Osteoblast (primary cell): ENCODE measurements at regions not wholly inside any gene's neighbourhood (a gene's known extent, or its start where the extent isn't known, plus 50 kb on each side); places are given as distances from the start of the nearest gene placed in this dataset.
"Not testable (repeated sequence)": the region's sequence is repeated elsewhere in the genome, so short reads cannot be mapped to it uniquely, and the experiment has no call there.

ENCODE experiments used
- DNase-seq: peaks from one replicate; pipeline ENCODE4 v3.0.0; 2011; ENCODE audit warnings: low spot score, mixed read lengths; ENCODE audit not compliant: insufficient read length; ENCODE audit errors: missing footprints
- H2AFZ ChIP-seq: 2 replicates; pipeline ENCODE4 v1.6.0; 2011; ENCODE audit warnings: mild to moderate bottlenecking, low read length
- H3K27ac ChIP-seq: 2 replicates; pipeline ENCODE4 v1.5.1; 2011; ENCODE audit warnings: mild to moderate bottlenecking, low read depth, low read length, moderate library complexity
- H3K27me3 ChIP-seq: 2 replicates; pipeline ENCODE4 v1.6.0; 2012; ENCODE audit warnings: mild to moderate bottlenecking, control low read depth, inconsistent platforms, low read length, moderate library complexity; ENCODE audit not compliant: insufficient read depth
- H3K36me3 ChIP-seq: 2 replicates; pipeline ENCODE4 v1.5.1; 2011; ENCODE audit warnings: mild to moderate bottlenecking, low read length, control low read depth, moderate library complexity; ENCODE audit not compliant: insufficient read depth
- H3K4me1 ChIP-seq: 2 replicates; pipeline ENCODE4 v1.5.1; 2011; ENCODE audit warnings: mild to moderate bottlenecking, low read length, control low read depth, moderate library complexity; ENCODE audit not compliant: insufficient read depth
- H3K4me2 ChIP-seq: 2 replicates; pipeline ENCODE4 v1.6.0; 2011; ENCODE audit warnings: mild to moderate bottlenecking, low read length; ENCODE audit not compliant: insufficient read depth
- H3K4me3 ChIP-seq: fragments of 200-600 bp; sonication (generic); 3 replicates; pipeline ENCODE4 v1.5.1; 2012; ENCODE audit warnings: mild to moderate bottlenecking, low read length, inconsistent platforms; ENCODE audit not compliant: insufficient read depth
- H3K79me2 ChIP-seq: 2 replicates; pipeline ENCODE4 v1.6.0; 2012; ENCODE audit warnings: mild to moderate bottlenecking, low read length, control low read depth, inconsistent platforms; ENCODE audit not compliant: insufficient read depth
- H3K9me3 ChIP-seq: 2 replicates; pipeline ENCODE4 v1.5.1; 2011; ENCODE audit warnings: low read depth, low read length, control low read depth
- H4K20me1 ChIP-seq: 2 replicates; pipeline ENCODE4 v1.6.0; 2012; ENCODE audit warnings: mild to moderate bottlenecking, low read length, control low read depth; ENCODE audit not compliant: insufficient read depth
- TF ChIP-seq, protein P1 (sequence below): IDR thresholded peaks from 2 replicates; pipeline ENCODE4 v1.5.1; 2011; ENCODE audit warnings: mild to moderate bottlenecking, low read depth, low read length, moderate library complexity; ENCODE audit errors: extremely low read depth

DNA sequence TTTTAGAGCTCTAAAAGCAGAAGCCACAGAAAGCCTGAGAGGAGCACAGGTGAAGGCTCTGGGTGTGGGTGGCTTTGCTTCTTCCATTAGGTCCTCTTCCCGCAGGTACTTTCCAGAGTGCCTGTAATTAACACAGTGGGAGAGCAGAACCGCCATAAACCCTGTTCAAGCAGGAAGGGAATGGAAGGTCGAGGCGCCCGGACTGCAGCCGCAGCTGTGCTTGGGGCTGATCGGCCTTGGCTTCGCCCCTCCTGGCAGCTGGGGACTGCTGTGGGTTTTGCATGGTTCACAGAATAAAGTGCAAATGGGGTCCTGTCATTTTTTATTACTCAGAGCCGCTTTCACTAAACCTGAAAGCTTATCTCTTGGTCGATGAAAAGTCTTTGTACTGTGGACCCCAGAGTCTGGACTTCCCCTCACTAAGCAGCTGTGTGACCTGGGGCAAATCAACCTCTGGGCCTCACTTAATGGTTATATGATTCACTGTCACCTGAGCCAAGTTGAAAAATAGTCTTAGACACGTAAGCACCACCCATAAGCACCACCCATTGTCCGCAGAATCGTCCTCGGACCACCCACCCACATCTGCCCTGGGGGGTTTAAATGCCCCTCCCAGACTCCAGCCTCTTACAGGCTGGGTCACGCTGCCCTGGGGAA is 100.9 kb downstream of the XRCC2 start:
- H3K27ac ChIP-seq, result no peak overlapping the region
- H2AFZ ChIP-seq, result no peak overlapping the region
- H3K27me3 ChIP-seq, result peaks cover 2% of the 10 kb centered on the region
- no peaks in the 10 kb centered on the region for H3K9me3 ChIP-seq
- H4K20me1 ChIP-seq, result no peaks in the 10 kb centered on the region
- TF ChIP-seq, protein P1, sequence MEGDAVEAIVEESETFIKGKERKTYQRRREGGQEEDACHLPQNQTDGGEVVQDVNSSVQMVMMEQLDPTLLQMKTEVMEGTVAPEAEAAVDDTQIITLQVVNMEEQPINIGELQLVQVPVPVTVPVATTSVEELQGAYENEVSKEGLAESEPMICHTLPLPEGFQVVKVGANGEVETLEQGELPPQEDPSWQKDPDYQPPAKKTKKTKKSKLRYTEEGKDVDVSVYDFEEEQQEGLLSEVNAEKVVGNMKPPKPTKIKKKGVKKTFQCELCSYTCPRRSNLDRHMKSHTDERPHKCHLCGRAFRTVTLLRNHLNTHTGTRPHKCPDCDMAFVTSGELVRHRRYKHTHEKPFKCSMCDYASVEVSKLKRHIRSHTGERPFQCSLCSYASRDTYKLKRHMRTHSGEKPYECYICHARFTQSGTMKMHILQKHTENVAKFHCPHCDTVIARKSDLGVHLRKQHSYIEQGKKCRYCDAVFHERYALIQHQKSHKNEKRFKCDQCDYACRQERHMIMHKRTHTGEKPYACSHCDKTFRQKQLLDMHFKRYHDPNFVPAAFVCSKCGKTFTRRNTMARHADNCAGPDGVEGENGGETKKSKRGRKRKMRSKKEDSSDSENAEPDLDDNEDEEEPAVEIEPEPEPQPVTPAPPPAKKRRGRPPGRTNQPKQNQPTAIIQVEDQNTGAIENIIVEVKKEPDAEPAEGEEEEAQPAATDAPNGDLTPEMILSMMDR, result no peak
- H3K79me2 ChIP-seq, result no peaks in the 10 kb centered on the region
- DNase-seq, result no peak
- no peaks in the 10 kb centered on the region for H3K36me3 ChIP-seq
- H3K4me2 ChIP-seq, result no peak overlapping the region
- H3K4me1 ChIP-seq, result no peaks in the 10 kb centered on the region
- no peak overlapping the region for H3K4me3 ChIP-seq

DNA sequence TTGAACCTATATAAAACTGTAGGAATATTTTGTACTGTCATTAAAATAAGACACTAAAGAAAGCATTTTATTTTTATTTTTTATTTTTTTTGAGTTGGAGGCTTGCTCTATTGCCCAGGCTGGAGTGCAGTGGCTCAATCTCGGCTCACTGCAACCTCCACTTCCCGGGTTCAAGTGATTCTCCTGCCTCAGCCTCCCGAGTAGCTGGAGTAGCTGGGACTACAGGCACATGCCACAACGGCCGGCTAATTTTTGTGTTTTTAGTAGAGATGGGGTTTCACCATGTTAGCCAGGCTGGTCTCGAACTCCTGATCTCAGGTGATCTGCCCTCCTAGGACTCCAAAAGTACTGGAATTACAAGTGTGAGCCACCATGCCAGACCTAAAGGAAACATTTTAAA is 102.8 kb downstream of the XRCC2 start:
- not testable (repeated sequence) for H3K9me3 ChIP-seq, DNase-seq, H2AFZ ChIP-seq, H3K36me3 ChIP-seq, H3K79me2 ChIP-seq, H3K4me1 ChIP-seq, H4K20me1 ChIP-seq, H3K4me2 ChIP-seq, H3K27ac ChIP-seq, H3K4me3 ChIP-seq, H3K27me3 ChIP-seq

DNA sequence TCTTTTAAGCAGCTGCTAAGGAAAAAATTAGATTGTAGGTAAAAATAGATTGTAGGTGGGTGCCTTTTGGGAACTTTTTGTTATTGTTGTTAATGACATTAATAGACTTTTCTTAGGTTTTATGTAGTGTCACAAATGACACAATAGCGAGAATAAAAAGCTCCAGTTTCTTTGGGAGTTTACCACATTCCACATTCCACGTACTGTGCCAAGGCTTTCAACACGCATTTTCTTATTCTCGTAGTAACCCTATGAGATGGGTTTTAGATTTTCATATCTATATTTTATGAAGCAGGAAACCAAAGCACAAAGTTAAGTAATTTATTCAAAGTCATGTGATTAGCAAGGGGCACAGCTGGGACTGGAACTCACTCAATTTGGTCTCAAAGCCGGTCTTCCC is 103.8 kb downstream of the XRCC2 start:
- no peaks in the 10 kb centered on the region for H3K9me3 ChIP-seq
- H3K27ac ChIP-seq, result no peak overlapping the region
- H3K4me2 ChIP-seq, result no peak overlapping the region
- H3K79me2 ChIP-seq, result no peaks in the 10 kb centered on the region
- H3K27me3 ChIP-seq, result peaks cover 2% of the 10 kb centered on the region
- no peak for DNase-seq
- H4K20me1 ChIP-seq, result no peaks in the 10 kb centered on the region
- H3K36me3 ChIP-seq, result no peaks in the 10 kb centered on the region
- no peak overlapping the region for H2AFZ ChIP-seq
- no peak overlapping the region for H3K4me3 ChIP-seq
- no peaks in the 10 kb centered on the region for H3K4me1 ChIP-seq
- TF ChIP-seq, protein P1, result no peak

DNA sequence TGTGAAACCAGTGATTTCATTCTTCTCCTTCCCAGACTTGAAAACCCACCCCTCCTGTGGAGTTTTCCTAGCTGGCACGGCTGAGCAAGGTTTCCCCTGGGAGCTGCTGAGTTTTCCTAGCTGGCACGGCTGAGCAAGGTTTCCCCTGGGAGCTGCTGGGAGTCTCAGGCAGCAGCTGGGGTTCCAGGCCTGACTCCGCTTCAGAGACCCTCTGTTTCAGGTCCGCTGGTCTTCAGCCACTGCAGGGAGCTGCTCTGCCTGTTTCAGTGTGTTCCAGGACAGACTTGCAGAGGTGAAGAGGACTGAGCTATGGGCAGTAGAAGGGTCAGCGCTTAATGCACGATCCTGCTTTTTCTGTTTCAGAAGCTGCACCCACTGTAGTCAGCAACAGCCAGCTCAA is 104.9 kb downstream of the XRCC2 start:
- H3K79me2 ChIP-seq, result no peaks in the 10 kb centered on the region
- no peaks in the 10 kb centered on the region for H3K9me3 ChIP-seq
- no peak overlapping the region for H3K4me2 ChIP-seq
- DNase-seq, result no peak
- no peak overlapping the region for H2AFZ ChIP-seq
- H3K27ac ChIP-seq, result no peak overlapping the region
- H4K20me1 ChIP-seq, result no peaks in the 10 kb centered on the region
- TF ChIP-seq, protein P1, result no peak
- no peaks in the 10 kb centered on the region for H3K4me1 ChIP-seq
- H3K36me3 ChIP-seq, result no peaks in the 10 kb centered on the region
- peaks cover 2% of the 10 kb centered on the region for H3K27me3 ChIP-seq
- no peak overlapping the region for H3K4me3 ChIP-seq
